ENCODE measurements at regions not wholly inside any gene's neighbourhood (a gene's known extent, or its start where the extent isn't known, plus 50 kb on each side); places are given as distances from the start of the nearest gene placed in this dataset.

DNA sequence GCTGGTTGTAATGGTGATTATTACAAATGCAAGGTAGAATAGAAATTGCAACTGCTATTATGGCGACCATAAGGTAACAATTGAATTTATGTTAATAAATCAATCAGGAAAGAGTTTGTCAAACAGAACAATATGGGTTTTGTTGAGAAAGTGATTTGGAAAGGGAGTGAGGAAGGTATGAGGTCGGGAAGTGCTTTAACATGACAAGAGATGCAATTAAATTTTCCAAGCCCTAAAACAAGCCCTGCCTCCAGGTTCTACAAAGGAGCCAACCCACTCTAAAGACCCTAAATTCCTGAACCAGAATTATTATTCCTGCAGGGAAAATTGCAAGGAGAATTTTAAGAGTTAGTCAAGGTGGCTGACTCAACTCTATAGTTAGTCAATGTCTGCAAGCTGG is 363.7 kb downstream of the BMPER start:
- Histone ChIP-seq H2BK15ac (ENCODE audit: low read depth, low read length) (no peak overlapping the region), H3K9me1 (ENCODE audit: insufficient read depth, low read length) (no peaks in the 10 kb centered on the region), H3K14ac (replicated peaks; ENCODE audit: low read depth, low read length) (no peak overlapping the region), H4K91ac (ENCODE audit: insufficient read depth, low read depth, low read length) (no peak overlapping the region), H3K27ac (ENCODE audit: insufficient read depth, low read length) (no peak overlapping the region), H3K56ac (ENCODE audit: extremely low read depth, insufficient read depth, low read length) (no peak overlapping the region), H2BK120ac (ENCODE audit: low read depth, low read length) (no peak overlapping the region), H2AK9ac (replicated peaks; ENCODE audit: low read depth, low read length, poor library complexity) (no peak overlapping the region), H2AK5ac (ENCODE audit: low read depth, low read length) (no peak overlapping the region), H4K8ac (ENCODE audit: low read depth in 2 of 2, low read length in 2 of 2) (no peak overlapping the region), H3K27me3 (ENCODE audit: control insufficient read depth, insufficient read depth, low read length) (no peaks in the 10 kb centered on the region; the same call in 1 of the 2 replicates), H3K4ac (ENCODE audit: low read depth, low read length) (no peak overlapping the region), H2AFZ (replicated peaks; ENCODE audit: low read length, poor library complexity) (no peak overlapping the region), H3K18ac (ENCODE audit: low read depth, low read length) (no peak overlapping the region), H2BK5ac (ENCODE audit: low read depth, low read length, poor library complexity, severe bottlenecking) (no peak overlapping the region), H3K36me3 (ENCODE audit: control insufficient read depth, insufficient read depth, low read length) (no peaks in the 10 kb centered on the region), H4K5ac (ENCODE audit: low read depth, low read length) (no peak overlapping the region), H3K9ac (ENCODE audit: low read depth, low read length) (no peak overlapping the region), H2BK20ac (ENCODE audit: low read depth, low read length) (no peak overlapping the region), H3K4me2 (ENCODE audit: low read depth, low read length) (no peak overlapping the region), H3K4me3 (ENCODE audit: insufficient read depth, low read depth, low read length) (no peak overlapping the region), H3K4me1 (ENCODE audit: control insufficient read depth, insufficient read depth, low read length) (no peaks in the 10 kb centered on the region), H4K20me1 (ENCODE audit: insufficient read depth, low read length) (no peaks in the 10 kb centered on the region), H3K9me3 (ENCODE audit: control insufficient read depth, insufficient read depth, low read length) (no peaks in the 10 kb centered on the region), H3K23ac (ENCODE audit: low read depth, low read length) (no peak overlapping the region), H3K79me1 (ENCODE audit: low read depth in 1 of 2, low read length in 2 of 2) (no peaks in the 10 kb centered on the region)
- dilution Hi-C loops (cut with HindIII; ENCODE audit: low sequenced_read_pairs, unreplicated experiment) = no loop called here
- in situ Hi-C loops (cut with MboI; ENCODE audit: low sequenced_read_pairs) = no loop called here
- intact Hi-C loops (cut with micrococcal nuclease) = no loop called here
- POLR2A ChIA-PET (ENCODE audit: unreplicated experiment) = no interaction called here
- TF ChIP-seq BHLHE40 (IDR thresholded peaks at IDR 0.05; ENCODE audit: low read depth, low read length) = no peak
- TF ChIP-seq NFE2L2 (IDR thresholded peaks at IDR 0.05; ENCODE audit: low read depth, low read length) = no peak
- TF ChIP-seq RCOR1 (IDR thresholded peaks at IDR 0.05; ENCODE audit: insufficient replicate concordance, low read length) = no peak
- TF ChIP-seq CEBPB (IDR thresholded peaks at IDR 0.05; ENCODE audit: low read depth, low read length) = no peak
- no peak for TF ChIP-seq MAFK (IDR thresholded peaks at IDR 0.05; ENCODE audit: low read depth, low read length)
- no peak for TF ChIP-seq RAD21 (IDR thresholded peaks at IDR 0.05; ENCODE audit: low read length)
- TF ChIP-seq, protein P1, sequence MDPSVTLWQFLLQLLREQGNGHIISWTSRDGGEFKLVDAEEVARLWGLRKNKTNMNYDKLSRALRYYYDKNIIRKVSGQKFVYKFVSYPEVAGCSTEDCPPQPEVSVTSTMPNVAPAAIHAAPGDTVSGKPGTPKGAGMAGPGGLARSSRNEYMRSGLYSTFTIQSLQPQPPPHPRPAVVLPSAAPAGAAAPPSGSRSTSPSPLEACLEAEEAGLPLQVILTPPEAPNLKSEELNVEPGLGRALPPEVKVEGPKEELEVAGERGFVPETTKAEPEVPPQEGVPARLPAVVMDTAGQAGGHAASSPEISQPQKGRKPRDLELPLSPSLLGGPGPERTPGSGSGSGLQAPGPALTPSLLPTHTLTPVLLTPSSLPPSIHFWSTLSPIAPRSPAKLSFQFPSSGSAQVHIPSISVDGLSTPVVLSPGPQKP (IDR thresholded peaks at IDR 0.05; ENCODE audit: borderline replicate concordance, low read depth, low read length) = no peak
- no peak for TF ChIP-seq FOS (IDR thresholded peaks at IDR 0.05; ENCODE audit: low read depth, low read length)
- DNase-seq (no peak), ATAC-seq (ENCODE audit: low read depth) (no peak)
- CTCF ChIA-PET = interaction anchor here (0.6 kb wide), 1 partner anchor 1362 kb away, joined by 5 read pairs; no protein-coding TSS in a partner anchor
- no TSS peak for BruUV-seq (replicated peaks)
- 50 to 100% methylated on average over 1 of the region's 2 CpGs for WGBS, 2 experiments (ENCODE audit: extremely low coverage in 2 of 2, insufficient read length in 1 of 2)

Data from IMR-90 (cell line).